ENCODE measurements at regions not wholly inside any gene's neighbourhood (a gene's known extent, or its start where the extent isn't known, plus 50 kb on each side); places are given as distances from the start of the nearest gene placed in this dataset.

- TF ChIP-seq POLR2AphosphoS5 (IDR thresholded peaks at IDR 0.05; ENCODE audit: low read depth, low read length) (no peak), REST (IDR thresholded peaks at IDR 0.05; ENCODE audit: insufficient read depth in 1 of 2, low read depth in 2 of 2, low read length in 2 of 2) (no peak), TAF1 (IDR thresholded peaks at IDR 0.05; ENCODE audit: borderline replicate concordance, insufficient read depth, low read length) (no peak), SIN3A (IDR thresholded peaks at IDR 0.05; ENCODE audit: borderline replicate concordance, insufficient read depth, low read length) (no peak), FOXP2 (optimal IDR thresholded peaks at IDR 0.05; ENCODE audit: borderline replicate concordance, extremely low read depth, extremely low read length, insufficient read depth) (no peak)
Observed at GRCh38 chr13:40456397-40456953, 210.0 kb downstream of the FOXO1 start.

All from PFSK-1 (cell line).